Testis (tissue), 2 donors: ENCODE measurements at regions not wholly inside any gene's neighbourhood (a gene's known extent, or its start where the extent isn't known, plus 50 kb on each side); places are given as distances from the start of the nearest gene placed in this dataset.

Experiments
- DNase-seq: peaks from one replicate; pipeline ENCODE4 v3.0.0-alpha.2; 2019
- H3K27ac ChIP-seq, 2 donors: fragments of 200-600 bp; sonication (generic); one replicate each; pipeline ENCODE4 v1.5.1; 2019
- H3K27me3 ChIP-seq: fragments of 200-600 bp; sonication (generic); one replicate; pipeline ENCODE4 v1.5.1; 2019
- H3K36me3 ChIP-seq: fragments of 200-600 bp; sonication (generic); one replicate; pipeline ENCODE4 v1.5.1; 2017; ENCODE audit warnings: low read depth; ENCODE audit errors: missing control alignments
- H3K4me1 ChIP-seq: fragments of 200-600 bp; sonication (generic); one replicate; pipeline ENCODE4 v1.5.1; 2019
- H3K4me3 ChIP-seq, 2 donors: fragments of 200-600 bp; sonication (generic); one replicate each; pipeline ENCODE4 v1.5.1; 2017 to 2019
- H3K9me3 ChIP-seq: fragments of 200-600 bp; sonication (generic); one replicate; pipeline ENCODE4 v1.5.1; 2017
- POLR2A ChIP-seq: fragments of 450-650 bp; IDR thresholded peaks from one replicate; pipeline ENCODE4 v1.6.1; 2017; ENCODE audit warnings: antibody characterized with exemption, mild to moderate bottlenecking, moderate library complexity
- WGBS, 2 donors: methylation state at CpG; one replicate each; pipeline ENCODE4 v1.1.5; 2018; 5-methylcytosine and 5-hydroxymethylcytosine counted together
- intact Hi-C: fragments of 100-400 bp; cut with DNase I; formaldehyde crosslinking; loops from one replicate; pipeline ENCODE4 v1.15.1; 2023; ENCODE audit warnings: low total_unique reads
- TF ChIP-seq, protein P1 (sequence below), 3 experiments: fragments of 450-650 bp in 2 of 3; fragments of 200-600 bp in 1 of 3; sonication (generic) in 1 of 3; IDR thresholded peaks; one replicate each; pipeline ENCODE4 v1.5.1; 2016 to 2019; ENCODE audit warnings: antibody characterized with exemption in 3 of 3, mild to moderate bottlenecking in 2 of 3, moderate library complexity in 1 of 3

DNA sequence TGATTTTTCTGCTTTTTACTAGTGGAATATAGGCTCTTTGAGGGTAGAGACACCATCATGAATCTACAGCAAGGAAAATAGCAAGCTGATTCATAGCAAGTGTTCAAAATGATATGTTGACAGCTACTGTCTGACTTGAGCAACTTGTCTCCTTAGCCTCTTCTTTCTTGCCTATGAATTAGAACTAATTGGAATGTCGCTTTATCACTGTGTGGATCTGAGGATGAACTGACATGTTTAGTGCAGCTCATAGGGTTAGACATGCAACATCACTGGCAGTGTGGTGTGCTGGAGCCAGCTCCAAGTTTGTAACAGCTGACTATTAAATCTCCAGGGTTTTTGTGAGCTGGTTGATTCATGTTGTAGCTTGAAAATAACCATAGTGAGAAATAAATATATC is 1068.4 kb downstream of the PCDH18 start:
- no peaks in the 10 kb centered on the region for H3K27me3 ChIP-seq
- H3K4me1 ChIP-seq: no peaks in the 10 kb centered on the region
- no peak overlapping the region for H3K4me3 ChIP-seq
- no peak for TF ChIP-seq POLR2A
- TF ChIP-seq, protein P1, sequence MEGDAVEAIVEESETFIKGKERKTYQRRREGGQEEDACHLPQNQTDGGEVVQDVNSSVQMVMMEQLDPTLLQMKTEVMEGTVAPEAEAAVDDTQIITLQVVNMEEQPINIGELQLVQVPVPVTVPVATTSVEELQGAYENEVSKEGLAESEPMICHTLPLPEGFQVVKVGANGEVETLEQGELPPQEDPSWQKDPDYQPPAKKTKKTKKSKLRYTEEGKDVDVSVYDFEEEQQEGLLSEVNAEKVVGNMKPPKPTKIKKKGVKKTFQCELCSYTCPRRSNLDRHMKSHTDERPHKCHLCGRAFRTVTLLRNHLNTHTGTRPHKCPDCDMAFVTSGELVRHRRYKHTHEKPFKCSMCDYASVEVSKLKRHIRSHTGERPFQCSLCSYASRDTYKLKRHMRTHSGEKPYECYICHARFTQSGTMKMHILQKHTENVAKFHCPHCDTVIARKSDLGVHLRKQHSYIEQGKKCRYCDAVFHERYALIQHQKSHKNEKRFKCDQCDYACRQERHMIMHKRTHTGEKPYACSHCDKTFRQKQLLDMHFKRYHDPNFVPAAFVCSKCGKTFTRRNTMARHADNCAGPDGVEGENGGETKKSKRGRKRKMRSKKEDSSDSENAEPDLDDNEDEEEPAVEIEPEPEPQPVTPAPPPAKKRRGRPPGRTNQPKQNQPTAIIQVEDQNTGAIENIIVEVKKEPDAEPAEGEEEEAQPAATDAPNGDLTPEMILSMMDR (IDR thresholded peaks at IDR 0.05): no peak
- intact Hi-C loops: no loop called here
- no peak overlapping the region for H3K27ac ChIP-seq
- WGBS, 2 donors: 90 to 96% methylated on average over 1 of the region's 1 CpG
- H3K9me3 ChIP-seq: no peaks in the 10 kb centered on the region
- no peak for DNase-seq
- H3K36me3 ChIP-seq: no peaks in the 10 kb centered on the region

DNA sequence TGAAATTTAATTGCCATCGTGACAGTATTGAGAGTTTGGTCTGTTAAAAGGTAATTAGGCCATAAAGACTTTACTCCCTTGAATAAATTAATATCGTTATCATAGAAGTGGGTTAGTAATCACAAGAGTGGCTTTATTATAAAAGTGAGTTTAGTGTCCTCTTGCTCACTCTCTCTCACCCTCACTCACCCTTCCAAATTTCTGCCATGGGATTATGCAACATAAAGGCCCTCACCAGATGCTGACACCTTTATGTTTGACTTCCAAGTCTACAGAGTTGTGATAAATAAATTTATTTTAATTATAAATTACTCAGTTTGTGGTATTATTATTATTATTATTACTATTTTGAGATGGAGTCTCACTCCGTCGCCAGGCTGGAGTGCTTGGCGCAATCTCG is 1070.8 kb downstream of the PCDH18 start:
- H3K9me3 ChIP-seq: no peaks in the 10 kb centered on the region
- H3K36me3 ChIP-seq: no peaks in the 10 kb centered on the region
- no peak for DNase-seq
- no peak overlapping the region for H3K4me3 ChIP-seq
- intact Hi-C loops: no loop called here
- no peak for TF ChIP-seq POLR2A
- TF ChIP-seq, protein P1 (IDR thresholded peaks at IDR 0.05): no peak
- 88% methylated on average over 6 of the region's 6 CpGs for WGBS, 2 donors
- no peaks in the 10 kb centered on the region for H3K27me3 ChIP-seq
- no peaks in the 10 kb centered on the region for H3K4me1 ChIP-seq
- H3K27ac ChIP-seq: no peak overlapping the region

GRCh38 chr4:136458326-136458725 is 1074.0 kb downstream of the PCDH18 start:
- Histone ChIP-seq H3K36me3 (no peaks in the 10 kb centered on the region), H3K27me3 (no peaks in the 10 kb centered on the region), H3K4me1 (no peaks in the 10 kb centered on the region), H3K9me3 (no peaks in the 10 kb centered on the region), H3K4me3 (no peak overlapping the region), H3K27ac (no peak overlapping the region)
- no peak for DNase-seq
- WGBS, 2 donors: 94% methylated on average over 4 of the region's 4 CpGs
- TF ChIP-seq POLR2A: no peak
- TF ChIP-seq, protein P1 (IDR thresholded peaks at IDR 0.05): no peak
- intact Hi-C loops: no loop called here

DNA sequence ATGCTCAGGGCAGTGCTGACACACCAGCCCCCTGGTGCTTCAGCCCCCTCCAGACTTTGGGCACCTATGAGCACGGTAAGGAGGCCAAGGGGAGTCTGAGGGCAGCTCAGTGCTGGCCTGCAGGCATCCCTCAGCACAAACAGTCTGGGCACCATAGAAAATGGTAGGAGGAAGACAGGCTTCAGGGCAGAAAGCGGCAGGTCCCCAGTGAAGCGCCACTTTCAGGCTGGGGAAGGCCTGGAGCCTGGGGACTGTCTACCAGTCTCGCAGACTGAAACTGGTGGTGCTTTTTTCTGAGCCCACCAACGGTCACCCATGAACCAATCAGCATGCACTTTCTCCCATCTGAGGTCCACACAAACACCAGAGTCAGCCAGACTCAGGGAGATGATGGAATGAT is 1074.7 kb downstream of the PCDH18 start:
- H3K27me3 ChIP-seq: no peaks in the 10 kb centered on the region
- H3K4me3 ChIP-seq: no peak overlapping the region
- 91 to 100% methylated on average over 1 to 5 of the region's 5 CpGs for WGBS, 2 donors
- TF ChIP-seq POLR2A: no peak
- TF ChIP-seq, protein P1 (IDR thresholded peaks at IDR 0.05): no peak
- no peak overlapping the region for H3K27ac ChIP-seq
- H3K4me1 ChIP-seq: no peaks in the 10 kb centered on the region
- H3K9me3 ChIP-seq: no peaks in the 10 kb centered on the region
- no peak for DNase-seq
- no peaks in the 10 kb centered on the region for H3K36me3 ChIP-seq
- intact Hi-C loops: no loop called here

GRCh38 chr4:136457004-136457403 is 1075.3 kb downstream of the PCDH18 start:
- Histone ChIP-seq H3K36me3 (no peaks in the 10 kb centered on the region), H3K4me1 (no peaks in the 10 kb centered on the region), H3K27me3 (no peaks in the 10 kb centered on the region), H3K4me3 (no peak overlapping the region), H3K27ac (no peak overlapping the region), H3K9me3 (no peaks in the 10 kb centered on the region)
- intact Hi-C loops: no loop called here
- DNase-seq: no peak
- TF ChIP-seq, protein P1 (IDR thresholded peaks at IDR 0.05): no peak
- 100% methylated on average over 1 of the region's 2 CpGs for WGBS, 2 donors
